HCT116 (cell line): ENCODE measurements at regions not wholly inside any gene's neighbourhood (a gene's known extent, or its start where the extent isn't known, plus 50 kb on each side); places are given as distances from the start of the nearest gene placed in this dataset.

Experiments
- CEBPB ChIP-seq: IDR thresholded peaks from 2 replicates; pipeline ENCODE4 v1.6.1; 2012; ENCODE audit warnings: low read depth
- EZH2 ChIP-seq: fragments of 200-600 bp; sonication (generic); IDR thresholded peaks from 2 replicates; pipeline ENCODE4 v1.6.1; 2017; ENCODE audit warnings: antibody characterized with exemption, mixed run types
- EZH2phosphoT487 ChIP-seq: fragments of 200-600 bp; IDR thresholded peaks from 2 replicates; pipeline ENCODE4 v1.6.1; 2018; ENCODE audit warnings: antibody characterized with exemption, borderline replicate concordance
- POLR2A ChIP-seq: IDR thresholded peaks from 2 replicates; pipeline ENCODE4 v1.7.0; 2011; ENCODE audit warnings: borderline replicate concordance; ENCODE audit not compliant: insufficient read depth, insufficient read length; ENCODE audit errors: extremely low read depth
- POLR2AphosphoS5 ChIP-seq: IDR thresholded peaks from 2 replicates; pipeline ENCODE4 v1.6.1; 2011; ENCODE audit warnings: mild to moderate bottlenecking, low read depth, low read length, moderate library complexity
- RAD21 ChIP-seq: IDR thresholded peaks from 2 replicates; pipeline ENCODE4 v1.6.1; 2012; ENCODE audit warnings: low read depth, mild to moderate bottlenecking
- SIN3A ChIP-seq: IDR thresholded peaks from 2 replicates; pipeline ENCODE4 v1.6.1; 2012; ENCODE audit warnings: low read depth
- TCF7L2 ChIP-seq: IDR thresholded peaks from 2 replicates; pipeline ENCODE4 v1.7.0; 2011; ENCODE audit warnings: borderline replicate concordance, inconsistent platforms; ENCODE audit not compliant: insufficient read depth, insufficient read length; ENCODE audit errors: extremely low read depth
- ZNF274 ChIP-seq: fragments of 200-500 bp; sonication (Bioruptor generic); IDR thresholded peaks from 2 replicates; pipeline ENCODE4 v1.6.1; 2014; ENCODE audit warnings: mild to moderate bottlenecking, low read depth, low read length, inconsistent platforms
- TF ChIP-seq, protein P1 (sequence below), 3 experiments: fragments of 200-600 bp in 1 of 3; sonication (generic) in 1 of 3; IDR thresholded peaks in 2 of 3; conservative IDR thresholded peaks in 1 of 3; 2 replicates each; pipeline ENCODE4 v1.5.1; 2012 to 2017; ENCODE audit warnings: low read depth in 2 of 3, low read length in 2 of 3, antibody characterized with exemption in 1 of 3, borderline replicate concordance in 1 of 3, control low read depth in 1 of 3, mild to moderate bottlenecking in 1 of 3, mixed read lengths in 1 of 3, mixed run types in 1 of 3, moderate library complexity in 1 of 3; ENCODE audit not compliant: insufficient read depth in 1 of 3
- TF ChIP-seq, protein P2 (sequence below): IDR thresholded peaks from 2 replicates; pipeline ENCODE4 v1.6.1; 2012; ENCODE audit warnings: low read depth
- TF ChIP-seq, protein P3 (sequence below): IDR thresholded peaks from 2 replicates; pipeline ENCODE4 v1.6.1; 2012
- TF ChIP-seq, protein P4 (sequence below): IDR thresholded peaks from 2 replicates; pipeline ENCODE4 v1.6.1; 2012

GRCh38 chr2:121976926-121977325 lies 221.5 kb downstream of the TSN start:
- TF ChIP-seq, protein P1, sequence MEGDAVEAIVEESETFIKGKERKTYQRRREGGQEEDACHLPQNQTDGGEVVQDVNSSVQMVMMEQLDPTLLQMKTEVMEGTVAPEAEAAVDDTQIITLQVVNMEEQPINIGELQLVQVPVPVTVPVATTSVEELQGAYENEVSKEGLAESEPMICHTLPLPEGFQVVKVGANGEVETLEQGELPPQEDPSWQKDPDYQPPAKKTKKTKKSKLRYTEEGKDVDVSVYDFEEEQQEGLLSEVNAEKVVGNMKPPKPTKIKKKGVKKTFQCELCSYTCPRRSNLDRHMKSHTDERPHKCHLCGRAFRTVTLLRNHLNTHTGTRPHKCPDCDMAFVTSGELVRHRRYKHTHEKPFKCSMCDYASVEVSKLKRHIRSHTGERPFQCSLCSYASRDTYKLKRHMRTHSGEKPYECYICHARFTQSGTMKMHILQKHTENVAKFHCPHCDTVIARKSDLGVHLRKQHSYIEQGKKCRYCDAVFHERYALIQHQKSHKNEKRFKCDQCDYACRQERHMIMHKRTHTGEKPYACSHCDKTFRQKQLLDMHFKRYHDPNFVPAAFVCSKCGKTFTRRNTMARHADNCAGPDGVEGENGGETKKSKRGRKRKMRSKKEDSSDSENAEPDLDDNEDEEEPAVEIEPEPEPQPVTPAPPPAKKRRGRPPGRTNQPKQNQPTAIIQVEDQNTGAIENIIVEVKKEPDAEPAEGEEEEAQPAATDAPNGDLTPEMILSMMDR (IDR thresholded peaks at IDR 0.05 in 2 of 3, conservative IDR thresholded peaks at IDR 0.05 in 1 of 3; ENCODE audit: borderline replicate concordance in 1 of 3, insufficient read depth in 1 of 3, low read depth in 2 of 3, low read length in 2 of 3), result no peak
- no peak for TF ChIP-seq EZH2phosphoT487
- TF ChIP-seq, protein P2, sequence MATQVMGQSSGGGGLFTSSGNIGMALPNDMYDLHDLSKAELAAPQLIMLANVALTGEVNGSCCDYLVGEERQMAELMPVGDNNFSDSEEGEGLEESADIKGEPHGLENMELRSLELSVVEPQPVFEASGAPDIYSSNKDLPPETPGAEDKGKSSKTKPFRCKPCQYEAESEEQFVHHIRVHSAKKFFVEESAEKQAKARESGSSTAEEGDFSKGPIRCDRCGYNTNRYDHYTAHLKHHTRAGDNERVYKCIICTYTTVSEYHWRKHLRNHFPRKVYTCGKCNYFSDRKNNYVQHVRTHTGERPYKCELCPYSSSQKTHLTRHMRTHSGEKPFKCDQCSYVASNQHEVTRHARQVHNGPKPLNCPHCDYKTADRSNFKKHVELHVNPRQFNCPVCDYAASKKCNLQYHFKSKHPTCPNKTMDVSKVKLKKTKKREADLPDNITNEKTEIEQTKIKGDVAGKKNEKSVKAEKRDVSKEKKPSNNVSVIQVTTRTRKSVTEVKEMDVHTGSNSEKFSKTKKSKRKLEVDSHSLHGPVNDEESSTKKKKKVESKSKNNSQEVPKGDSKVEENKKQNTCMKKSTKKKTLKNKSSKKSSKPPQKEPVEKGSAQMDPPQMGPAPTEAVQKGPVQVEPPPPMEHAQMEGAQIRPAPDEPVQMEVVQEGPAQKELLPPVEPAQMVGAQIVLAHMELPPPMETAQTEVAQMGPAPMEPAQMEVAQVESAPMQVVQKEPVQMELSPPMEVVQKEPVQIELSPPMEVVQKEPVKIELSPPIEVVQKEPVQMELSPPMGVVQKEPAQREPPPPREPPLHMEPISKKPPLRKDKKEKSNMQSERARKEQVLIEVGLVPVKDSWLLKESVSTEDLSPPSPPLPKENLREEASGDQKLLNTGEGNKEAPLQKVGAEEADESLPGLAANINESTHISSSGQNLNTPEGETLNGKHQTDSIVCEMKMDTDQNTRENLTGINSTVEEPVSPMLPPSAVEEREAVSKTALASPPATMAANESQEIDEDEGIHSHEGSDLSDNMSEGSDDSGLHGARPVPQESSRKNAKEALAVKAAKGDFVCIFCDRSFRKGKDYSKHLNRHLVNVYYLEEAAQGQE, result no peak
- TF ChIP-seq POLR2AphosphoS5, result no peak
- no peak for TF ChIP-seq TCF7L2
- TF ChIP-seq, protein P3, sequence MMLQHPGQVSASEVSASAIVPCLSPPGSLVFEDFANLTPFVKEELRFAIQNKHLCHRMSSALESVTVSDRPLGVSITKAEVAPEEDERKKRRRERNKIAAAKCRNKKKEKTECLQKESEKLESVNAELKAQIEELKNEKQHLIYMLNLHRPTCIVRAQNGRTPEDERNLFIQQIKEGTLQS, result no peak
- TF ChIP-seq POLR2A, result no peak
- TF ChIP-seq SIN3A, result no peak
- no peak for TF ChIP-seq ZNF274
- TF ChIP-seq EZH2, result no peak
- TF ChIP-seq, protein P4, sequence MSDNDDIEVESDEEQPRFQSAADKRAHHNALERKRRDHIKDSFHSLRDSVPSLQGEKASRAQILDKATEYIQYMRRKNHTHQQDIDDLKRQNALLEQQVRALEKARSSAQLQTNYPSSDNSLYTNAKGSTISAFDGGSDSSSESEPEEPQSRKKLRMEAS, result no peak
- TF ChIP-seq CEBPB, result no peak
- no peak for TF ChIP-seq RAD21
